BE2C (cell line): ENCODE measurements at regions not wholly inside any gene's neighbourhood (a gene's known extent, or its start where the extent isn't known, plus 50 kb on each side); places are given as distances from the start of the nearest gene placed in this dataset.

Experiments used
- DNase-seq: peaks from one replicate; pipeline ENCODE4 v3.0.0-alpha.2; 2020
- H3K27me3 ChIP-seq: fragments of 250-450 bp; sonication (Bioruptor Pico); 2 replicates; pipeline ENCODE4 v1.5.1; 2020; ENCODE audit warnings: mild to moderate bottlenecking
- H3K36me3 ChIP-seq: fragments of 250-450 bp; sonication (Bioruptor Pico); 2 replicates; pipeline ENCODE4 v1.5.1; 2020; ENCODE audit warnings: mild to moderate bottlenecking
- H3K4me1 ChIP-seq: fragments of 250-450 bp; sonication (Bioruptor Pico); 2 replicates; pipeline ENCODE4 v1.5.1; 2020
- H3K4me3 ChIP-seq: 2 replicates; pipeline ENCODE4 v1.5.1; 2011; ENCODE audit warnings: low read depth, low read length
- H3K9me3 ChIP-seq: fragments of 250-450 bp; sonication (Bioruptor Pico); 2 replicates; pipeline ENCODE4 v1.5.1; 2020
- CTCF ChIP-seq: IDR thresholded peaks from 2 replicates; pipeline ENCODE4 v1.5.1; 2012; ENCODE audit warnings: mild to moderate bottlenecking, low read depth, low read length

- DNase-seq, result no peak
- Histone ChIP-seq H3K4me3 (no peak overlapping the region), H3K9me3 (no peaks in the 10 kb centered on the region), H3K36me3 (no peaks in the 10 kb centered on the region), H3K4me1 (no peaks in the 10 kb centered on the region), H3K27me3 (no peaks in the 10 kb centered on the region)
- no peak for TF ChIP-seq CTCF
Measured at GRCh38 chr16:6111390-6111789, 1013.8 kb upstream of the EEF2KMT start.

GRCh38 chr16:6110346-6110745, 1012.8 kb upstream of the EEF2KMT start:
- H3K4me3 ChIP-seq, result no peak overlapping the region
- H3K9me3 ChIP-seq, result no peaks in the 10 kb centered on the region

GRCh38 chr16:6106061-6106460, 1008.5 kb upstream of the EEF2KMT start:
- no peaks in the 10 kb centered on the region for H3K9me3 ChIP-seq
- TF ChIP-seq CTCF, result no peak
- no peaks in the 10 kb centered on the region for H3K4me1 ChIP-seq
- H3K36me3 ChIP-seq, result no peaks in the 10 kb centered on the region
- H3K27me3 ChIP-seq, result no peaks in the 10 kb centered on the region
- DNase-seq, result no peak
- H3K4me3 ChIP-seq, result no peak overlapping the region

More at GRCh38 chr16:6110346-6110745, 1012.8 kb upstream of the EEF2KMT start:
- H3K4me1 ChIP-seq, result no peaks in the 10 kb centered on the region
- no peak for DNase-seq
- TF ChIP-seq CTCF, result no peak
- no peaks in the 10 kb centered on the region for H3K27me3 ChIP-seq
- H3K36me3 ChIP-seq, result no peaks in the 10 kb centered on the region

GRCh38 chr16:6105115-6105514, 1007.5 kb upstream of the EEF2KMT start:
- no peaks in the 10 kb centered on the region for H3K9me3 ChIP-seq
- no peaks in the 10 kb centered on the region for H3K27me3 ChIP-seq
- no peak overlapping the region for H3K4me3 ChIP-seq
- no peaks in the 10 kb centered on the region for H3K4me1 ChIP-seq
- no peak for DNase-seq
- no peak for TF ChIP-seq CTCF
- H3K36me3 ChIP-seq, result no peaks in the 10 kb centered on the region

GRCh38 chr16:6104428-6104827, 1006.8 kb upstream of the EEF2KMT start:
- no peaks in the 10 kb centered on the region for H3K27me3 ChIP-seq
- no peaks in the 10 kb centered on the region for H3K36me3 ChIP-seq
- H3K4me1 ChIP-seq, result no peaks in the 10 kb centered on the region
- no peaks in the 10 kb centered on the region for H3K9me3 ChIP-seq
- TF ChIP-seq CTCF, result no peak
- no peak for DNase-seq
- no peak overlapping the region for H3K4me3 ChIP-seq

- Histone ChIP-seq H3K27me3 (no peaks in the 10 kb centered on the region), H3K4me3 (no peak overlapping the region), H3K36me3 (no peaks in the 10 kb centered on the region), H3K9me3 (no peaks in the 10 kb centered on the region), H3K4me1 (no peaks in the 10 kb centered on the region)
- no peak for TF ChIP-seq CTCF
- DNase-seq, result no peak
Measured at GRCh38 chr16:6103561-6103960, 1006.0 kb upstream of the EEF2KMT start.
